ENCODE measurements at regions not wholly inside any gene's neighbourhood (a gene's known extent, or its start where the extent isn't known, plus 50 kb on each side); places are given as distances from the start of the nearest gene placed in this dataset.

GRCh38 chr5:104312481-104312880, 749.9 kb upstream of the NUDT12 start:
- Mint-ChIP-seq H3K4me3 (ENCODE audit: unreplicated experiment) (no peak overlapping the region), H3K27me3 (ENCODE audit: insufficient read depth, unreplicated experiment) (no peaks in the 10 kb centered on the region), H3K4me1 (ENCODE audit: insufficient read depth, unreplicated experiment) (no peaks in the 10 kb centered on the region), H3K9me3 (ENCODE audit: unreplicated experiment) (no peaks in the 10 kb centered on the region), H3K36me3 (ENCODE audit: insufficient read depth, unreplicated experiment) (no peaks in the 10 kb centered on the region), H3K27ac (ENCODE audit: low read depth, unreplicated experiment) (no peak overlapping the region)
- DNase-seq (ENCODE audit: unreplicated experiment), result no peak
- POLR2A ChIA-PET, result no interaction called here
- CTCF ChIA-PET, result no interaction called here
- intact Hi-C loops (cut with micrococcal nuclease), result no loop called here
- TF ChIP-seq CTCF (IDR thresholded peaks at IDR 0.05; ENCODE audit: unreplicated experiment), result no peak
- BruUV-seq (replicated peaks), result no TSS peak

DNA sequence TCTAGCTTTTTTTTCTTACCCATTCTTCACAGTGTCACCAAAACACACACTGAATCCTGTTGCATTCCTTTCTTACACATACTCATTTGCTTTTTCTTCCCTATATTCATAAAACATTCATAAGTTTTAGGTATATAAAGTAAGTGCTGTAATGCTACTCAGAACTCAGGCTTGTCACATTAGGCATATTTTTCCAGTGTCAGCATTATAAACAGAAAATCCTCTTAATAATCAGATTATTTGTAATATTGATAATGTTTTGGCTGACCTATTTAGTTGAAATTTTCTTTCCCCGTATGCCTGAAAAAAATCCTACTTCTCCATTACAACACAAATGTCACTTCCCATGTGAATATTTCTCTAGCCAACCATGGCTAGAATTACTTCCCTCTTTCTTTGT, 743.0 kb upstream of the NUDT12 start:
- H3K9me3 Mint-ChIP-seq (ENCODE audit: unreplicated experiment), result no peaks in the 10 kb centered on the region
- no peak for TF ChIP-seq CTCF (IDR thresholded peaks at IDR 0.05; ENCODE audit: unreplicated experiment)
- POLR2A ChIA-PET, result no interaction called here
- no peak for DNase-seq (ENCODE audit: unreplicated experiment)
- CTCF ChIA-PET, result no interaction called here
- H3K27me3 Mint-ChIP-seq (ENCODE audit: insufficient read depth, unreplicated experiment), result no peaks in the 10 kb centered on the region
- no peak overlapping the region for H3K27ac Mint-ChIP-seq (ENCODE audit: low read depth, unreplicated experiment)
- no peaks in the 10 kb centered on the region for H3K36me3 Mint-ChIP-seq (ENCODE audit: insufficient read depth, unreplicated experiment)
- H3K4me1 Mint-ChIP-seq (ENCODE audit: insufficient read depth, unreplicated experiment), result no peaks in the 10 kb centered on the region
- no peak overlapping the region for H3K4me3 Mint-ChIP-seq (ENCODE audit: unreplicated experiment)
- intact Hi-C loops (cut with micrococcal nuclease), result no loop called here
- BruUV-seq (replicated peaks), result no TSS peak

DNA sequence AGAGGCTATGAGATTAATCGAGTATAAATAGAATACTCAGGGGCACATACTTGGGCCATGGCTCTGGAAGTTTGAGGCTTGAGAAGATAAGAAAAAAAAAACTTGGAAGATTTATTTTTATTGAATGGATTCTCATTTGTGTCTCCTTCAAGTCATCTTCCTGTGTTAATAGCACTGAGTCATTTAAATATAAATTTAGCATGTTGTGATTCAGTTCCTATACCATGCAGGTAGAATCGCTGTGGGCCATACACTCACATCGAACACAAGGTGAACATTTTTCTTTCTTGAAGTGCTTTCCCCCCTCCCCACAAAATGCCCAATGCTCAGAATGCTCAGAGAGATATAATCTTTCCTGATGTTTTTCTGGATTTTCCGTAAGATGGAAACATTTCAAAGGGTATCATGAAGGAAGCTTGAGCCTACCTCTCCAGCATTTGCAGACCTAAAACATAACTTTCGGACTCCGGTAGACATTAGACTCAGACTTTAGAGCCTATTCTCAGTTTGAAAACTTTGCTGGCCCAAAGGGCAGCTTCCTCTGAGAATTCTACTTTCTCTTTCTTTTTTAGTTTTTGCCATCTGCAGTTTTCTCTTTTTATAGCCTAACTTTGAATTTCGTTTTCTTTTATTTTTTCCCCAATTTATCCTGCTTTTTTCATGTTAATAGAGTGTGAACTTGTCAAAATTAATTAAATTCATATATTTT, 737.6 kb upstream of the NUDT12 start:
- Mint-ChIP-seq H3K4me1 (ENCODE audit: insufficient read depth, unreplicated experiment) (no peaks in the 10 kb centered on the region), H3K9me3 (ENCODE audit: unreplicated experiment) (no peaks in the 10 kb centered on the region), H3K27ac (ENCODE audit: low read depth, unreplicated experiment) (no peak overlapping the region), H3K4me3 (ENCODE audit: unreplicated experiment) (no peak overlapping the region), H3K27me3 (ENCODE audit: insufficient read depth, unreplicated experiment) (no peaks in the 10 kb centered on the region), H3K36me3 (ENCODE audit: insufficient read depth, unreplicated experiment) (no peaks in the 10 kb centered on the region)
- TF ChIP-seq CTCF (IDR thresholded peaks at IDR 0.05; ENCODE audit: unreplicated experiment), result no peak
- CTCF ChIA-PET, result no interaction called here
- no TSS peak for BruUV-seq (replicated peaks)
- DNase-seq (ENCODE audit: unreplicated experiment), result no peak
- intact Hi-C loops (cut with micrococcal nuclease), result no loop called here
- POLR2A ChIA-PET, result no interaction called here

DNA sequence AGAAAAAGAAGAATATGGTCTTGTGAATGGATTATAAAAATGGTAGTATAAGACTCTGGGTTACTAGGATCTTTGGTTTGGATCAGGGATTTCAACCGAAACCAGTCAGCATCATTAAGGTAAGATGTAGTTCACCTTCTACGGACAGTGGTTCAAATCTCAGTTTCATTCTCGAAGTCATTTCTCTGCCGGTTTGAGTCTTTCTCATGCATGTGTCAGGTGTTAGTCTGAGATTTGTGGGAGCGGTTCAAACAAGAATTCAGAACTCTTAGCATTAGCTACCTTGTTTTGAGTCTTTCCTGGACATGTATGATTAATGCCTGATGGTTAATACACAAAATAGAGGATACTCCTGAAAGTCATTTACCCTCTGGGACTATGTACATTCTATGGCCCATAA, 735.9 kb upstream of the NUDT12 start:
- no peak overlapping the region for H3K4me3 Mint-ChIP-seq (ENCODE audit: unreplicated experiment)
- no peak for DNase-seq (ENCODE audit: unreplicated experiment)
- H3K27ac Mint-ChIP-seq (ENCODE audit: low read depth, unreplicated experiment), result no peak overlapping the region
- TF ChIP-seq CTCF (IDR thresholded peaks at IDR 0.05; ENCODE audit: unreplicated experiment), result no peak
- POLR2A ChIA-PET, result no interaction called here
- BruUV-seq (replicated peaks), result no TSS peak
- CTCF ChIA-PET, result no interaction called here
- no peaks in the 10 kb centered on the region for H3K27me3 Mint-ChIP-seq (ENCODE audit: insufficient read depth, unreplicated experiment)
- intact Hi-C loops (cut with micrococcal nuclease), result no loop called here
- H3K9me3 Mint-ChIP-seq (ENCODE audit: unreplicated experiment), result no peaks in the 10 kb centered on the region
- no peaks in the 10 kb centered on the region for H3K4me1 Mint-ChIP-seq (ENCODE audit: insufficient read depth, unreplicated experiment)
- H3K36me3 Mint-ChIP-seq (ENCODE audit: insufficient read depth, unreplicated experiment), result no peaks in the 10 kb centered on the region

All from MCF 10A (cell line).